HepG2 (cell line): ENCODE measurements at regions not wholly inside any gene's neighbourhood (a gene's known extent, or its start where the extent isn't known, plus 50 kb on each side); places are given as distances from the start of the nearest gene placed in this dataset.

Source experiments
- ATAC-seq: fragments of 200-7000 bp; cut with Tn5 transposase; 3 replicates; pipeline ENCODE4 v1.9.1; 2020; ENCODE audit warnings: mild to moderate bottlenecking, moderate library complexity
- BruUV-seq: library from RNA; stranded (reverse); fragments of 400-500 nt; replicated peaks from 2 replicates; lab custom pipeline; 2021; lab: Mats Ljungman, UMichigan
- CTCF ChIA-PET: fragments of 300-600 bp; formaldehyde crosslinking; extraction: SDS; loops from one replicate; lab custom pipeline; 2021; ENCODE audit warnings: low total read pairs, inconsistent platforms, low intra/inter-chr PET ratio; lab: Yijun Ruan, JAX
- POLR2A ChIA-PET: fragments of 350-600 bp; sonication (Branson Sonifier 250); formaldehyde crosslinking; loops from one replicate; lab custom pipeline; 2020; ENCODE audit warnings: antibody characterized with exemption, inconsistent platforms; lab: Yijun Ruan, JAX
- DNase-seq: peaks from one replicate; pipeline ENCODE4 v3.0.0-alpha.2; 2015; ENCODE audit warnings: low spot score
- FAIRE-seq: peaks from 3 replicates; lab custom pipeline; 2011; peaks lifted over from hg19 to GRCh38; lab: Jason Lieb, UNC
- H2AFZ ChIP-seq: one replicate; pipeline ENCODE4 v1.6.1; 2011; ENCODE audit warnings: low read length, inconsistent platforms
- H3K27ac ChIP-seq: fragments of 300-600 bp; 3 replicates; pipeline ENCODE4 v1.8.0; 2011; ENCODE audit warnings: mixed run types, mild to moderate bottlenecking, mixed read lengths, low read length, inconsistent platforms; ENCODE audit not compliant: insufficient read depth; ENCODE audit errors: extremely low read length
- H3K27me3 ChIP-seq, 2 experiments: fragments of 200-600 bp in 1 of 2; 2 replicates in 1 of 2; 3 replicates in 1 of 2; pipeline versions ENCODE4 v1.6.0 to v1.8.0; 2011; ENCODE audit warnings: low read length in 2 of 2, mild to moderate bottlenecking in 2 of 2, moderate library complexity in 2 of 2, inconsistent platforms in 1 of 2; ENCODE audit not compliant: insufficient read depth in 2 of 2, control insufficient read depth in 1 of 2
- H3K36me3 ChIP-seq, 2 experiments: fragments of 200-600 bp in 1 of 2; replicated peaks in 1 of 2; 2 replicates in 1 of 2; 3 replicates in 1 of 2; pipeline versions ENCODE4 v1.5.1 to v1.8.0; 2011; ENCODE audit warnings: low read length in 2 of 2, inconsistent platforms in 1 of 2; ENCODE audit not compliant: insufficient read depth in 2 of 2, control insufficient read depth in 1 of 2
- H3K4me1 ChIP-seq: 2 replicates; pipeline ENCODE4 v1.5.1; 2012; ENCODE audit warnings: low read length, inconsistent platforms; ENCODE audit not compliant: insufficient read depth
- H3K4me2 ChIP-seq: 2 replicates; pipeline ENCODE4 v1.6.0; 2011; ENCODE audit warnings: low read depth, low read length, inconsistent platforms
- H3K4me3 ChIP-seq, 3 experiments: fragments of 200-600 bp in 1 of 3; sonication (generic), shearing (Covaris generic) in 1 of 3; replicated peaks in 1 of 3; 2 replicates each; pipeline ENCODE4 v1.5.1; 2011 to 2016; ENCODE audit warnings: low read length in 3 of 3, inconsistent platforms in 2 of 3, low read depth in 2 of 3, mild to moderate bottlenecking in 2 of 3, control low read depth in 1 of 3, mixed read lengths in 1 of 3; ENCODE audit not compliant: insufficient read depth in 1 of 3
- H3K79me2 ChIP-seq: one replicate; pipeline ENCODE4 v1.6.1; 2011; ENCODE audit warnings: low read length, inconsistent platforms; ENCODE audit not compliant: insufficient read depth
- H3K9ac ChIP-seq: 2 replicates; pipeline ENCODE4 v1.6.0; 2011; ENCODE audit warnings: mild to moderate bottlenecking, low read depth, low read length, inconsistent platforms; ENCODE audit not compliant: insufficient read depth
- H3K9me3 ChIP-seq: 2 replicates; pipeline ENCODE4 v1.5.1; 2012; ENCODE audit warnings: mild to moderate bottlenecking, low read length
- H4K20me1 ChIP-seq: 2 replicates; pipeline ENCODE4 v1.6.0; 2011; ENCODE audit warnings: inconsistent platforms, mild to moderate bottlenecking, low read length, moderate library complexity; ENCODE audit not compliant: insufficient read depth
- GTF3A ChIP-seq: sonication (generic); formaldehyde crosslinking; conservative IDR thresholded peaks from 2 replicates; pipeline ENCODE4 v1.4.0; 2020; ENCODE audit warnings: mild to moderate bottlenecking, missing genetic modification reagents
- HNF4A ChIP-seq: sonication (generic); formaldehyde crosslinking; IDR thresholded peaks from 2 replicates; pipeline ENCODE4 v1.4.0; 2020; ENCODE audit warnings: missing genetic modification reagents
- KDM5B ChIP-seq: sonication (generic); formaldehyde crosslinking; IDR thresholded peaks from 2 replicates; pipeline ENCODE4 v1.4.0; 2020; ENCODE audit warnings: missing genetic modification reagents, mild to moderate bottlenecking, borderline replicate concordance
- KLF15 ChIP-seq: sonication (generic); formaldehyde crosslinking; IDR thresholded peaks from 2 replicates; pipeline ENCODE4 v1.8.1; 2023; ENCODE audit warnings: borderline replicate concordance, mild to moderate bottlenecking, inconsistent platforms, missing genetic modification reagents, mixed read lengths
- TMF1 ChIP-seq: sonication (generic); formaldehyde crosslinking; IDR thresholded peaks from 2 replicates; pipeline ENCODE4 v1.8.1; 2022; ENCODE audit warnings: low read depth, missing genetic modification reagents
- ZBED4 ChIP-seq: sonication (generic); formaldehyde crosslinking; IDR thresholded peaks from 2 replicates; pipeline ENCODE4 v1.4.0; 2020; ENCODE audit warnings: missing genetic modification reagents, borderline replicate concordance
- ZFP90 ChIP-seq: sonication (generic); formaldehyde crosslinking; IDR thresholded peaks from 2 replicates; pipeline ENCODE4 v1.8.0; 2022; ENCODE audit warnings: missing genetic modification reagents, mild to moderate bottlenecking, inconsistent platforms, borderline replicate concordance
- ZNF343 ChIP-seq: sonication (generic); formaldehyde crosslinking; IDR thresholded peaks from 2 replicates; pipeline ENCODE4 v1.4.0; 2020; ENCODE audit warnings: mild to moderate bottlenecking, missing genetic modification reagents
- WGBS: methylation state at CpG from one replicate; pipeline ENCODE4 v1.1.6; 2017; ENCODE audit warnings: low lambda C conversion rate; 5-methylcytosine and 5-hydroxymethylcytosine counted together
- in situ Hi-C: cut with HindIII; loops from 2 replicates; pipeline ENCODE4 v1.10.0; 2017; ENCODE audit warnings: low pct_unique_long_range_greater_than_20kb; ENCODE audit not compliant: extremely low pct_ligation_motif_present
- intact Hi-C: fragments of 100-400 bp; cut with micrococcal nuclease; formaldehyde crosslinking; loops from one replicate; pipeline ENCODE4 v1.10.0; 2022; ENCODE audit not compliant: unreplicated experiment

- intact Hi-C loops, result no loop called here
- Histone ChIP-seq H3K4me1 (no peaks in the 10 kb centered on the region), H2AFZ (no peak overlapping the region), H3K27me3 (peaks cover 1 to 57% of the 10 kb centered on the region in 2 experiments; a peak in 4 of 5 replicates), H3K4me3 (no peak overlapping the region), H3K9ac (no peak overlapping the region), H3K4me2 (no peak overlapping the region), H4K20me1 (no peaks in the 10 kb centered on the region), H3K9me3 (no peaks in the 10 kb centered on the region), H3K79me2 (no peaks in the 10 kb centered on the region), H3K27ac (no peak overlapping the region), H3K36me3 (no peaks in the 10 kb centered on the region)
- WGBS, result 13% methylated on average over 10 of the region's 10 CpGs
- ATAC-seq, result no peak
- no peak for DNase-seq
- CTCF ChIA-PET, result no interaction called here
- POLR2A ChIA-PET, result no interaction called here
- TF ChIP-seq TMF1 (CRISPR knock-in tag) (no peak), GTF3A (CRISPR knock-in tag) (no peak), ZBED4 (CRISPR knock-in tag) (no peak), HNF4A (no peak), KDM5B (CRISPR knock-in tag) (no peak), ZNF343 (no peak), KLF15 (CRISPR knock-in tag) (no peak), ZFP90 (no peak)
- in situ Hi-C loops, result no loop called here
- BruUV-seq, result no TSS peak
- no peak for FAIRE-seq
Observed at GRCh38 chr10:11387551-11388222, 223.8 kb downstream of the USP6NL start.
